Stimulated activated CD4-positive, alpha-beta T cell treated with anti-CD3 and anti-CD28 coated beads, Interleukin-4, amount 100 ng/mL, for 1 hour (primary cell): ENCODE measurements at regions not wholly inside any gene's neighbourhood (a gene's known extent, or its start where the extent isn't known, plus 50 kb on each side); places are given as distances from the start of the nearest gene placed in this dataset.
"Not testable (repeated sequence)": the region's sequence is repeated elsewhere in the genome, so short reads cannot be mapped to it uniquely, and the experiment has no call there.

Source experiments
- DNase-seq: peaks from one replicate; pipeline ENCODE4 v3.0.0-alpha.2; 2020

- no peak for DNase-seq
Observed at GRCh38 chr10:120051671-120052070, 159.1 kb downstream of the SEC23IP start.

- DNase-seq: no peak
Observed at GRCh38 chr10:120052964-120053702, 160.6 kb downstream of the SEC23IP start.

- not testable (repeated sequence) for DNase-seq
Observed at GRCh38 chr10:120059790-120060189, 167.3 kb downstream of the SEC23IP start.

- no peak for DNase-seq
Observed at GRCh38 chr10:120067427-120067826, 174.9 kb downstream of the SEC23IP start.

- DNase-seq: no peak
Observed at GRCh38 chr10:120069700-120070099, 177.2 kb downstream of the SEC23IP start.

GRCh38 chr10:120075349-120075748 is 182.8 kb downstream of the SEC23IP start:
- no peak for DNase-seq

GRCh38 chr10:120076996-120077706 is 184.6 kb downstream of the SEC23IP start:
- DNase-seq: no peak

- no peak for DNase-seq
Observed at GRCh38 chr10:120077707-120078492, 185.4 kb downstream of the SEC23IP start.

GRCh38 chr10:120085096-120085796 is 192.7 kb downstream of the SEC23IP start:
- DNase-seq: no peak

- no peak for DNase-seq
Observed at GRCh38 chr10:120086066-120086465, 193.5 kb downstream of the SEC23IP start.

GRCh38 chr10:120087109-120087508 is 194.6 kb downstream of the SEC23IP start:
- DNase-seq: no peak

GRCh38 chr10:120095875-120096274 is 203.3 kb downstream of the SEC23IP start:
- no peak for DNase-seq

- no peak for DNase-seq
Observed at GRCh38 chr10:120097766-120098165, 205.2 kb downstream of the SEC23IP start.

- no peak for DNase-seq
Observed at GRCh38 chr10:120098232-120098930, 205.9 kb downstream of the SEC23IP start.

- no peak for DNase-seq
Observed at GRCh38 chr10:120103738-120104560, 211.4 kb downstream of the SEC23IP start.

- no peak for DNase-seq
Observed at GRCh38 chr10:120105001-120105400, 212.5 kb downstream of the SEC23IP start.

- DNase-seq: no peak
Observed at GRCh38 chr10:120105492-120105891, 213.0 kb downstream of the SEC23IP start.

- no peak for DNase-seq
Observed at GRCh38 chr10:120108916-120109315, 216.4 kb downstream of the SEC23IP start.

GRCh38 chr10:120109725-120110124 is 217.2 kb downstream of the SEC23IP start:
- not testable (repeated sequence) for DNase-seq

- DNase-seq: no peak
Observed at GRCh38 chr10:120110196-120110595, 217.7 kb downstream of the SEC23IP start.

- DNase-seq: no peak
Observed at GRCh38 chr10:120111628-120112027, 219.1 kb downstream of the SEC23IP start.
